Endodermal cell (in vitro differentiated cells): ENCODE measurements at regions not wholly inside any gene's neighbourhood (a gene's known extent, or its start where the extent isn't known, plus 50 kb on each side); places are given as distances from the start of the nearest gene placed in this dataset.

Source experiments
- DNase-seq: peaks from one replicate; pipeline ENCODE4 v3.0.0-alpha.2; 2017
- H3K27ac ChIP-seq: 2 replicates; pipeline ENCODE4 v1.5.1; 2013; ENCODE audit warnings: mild to moderate bottlenecking, low read depth, low read length, moderate library complexity
- H3K27me3 ChIP-seq: 2 replicates; pipeline ENCODE4 v1.6.1; 2013; ENCODE audit warnings: mild to moderate bottlenecking, low read length, moderate library complexity; ENCODE audit not compliant: insufficient read depth, control insufficient read depth, poor library complexity, severe bottlenecking
- H3K36me3 ChIP-seq: 2 replicates; pipeline ENCODE4 v1.7.0; 2013; ENCODE audit warnings: mild to moderate bottlenecking, low read length, moderate library complexity; ENCODE audit not compliant: control insufficient read depth, insufficient read depth
- H3K4me1 ChIP-seq: one replicate; pipeline ENCODE4 v1.7.0; 2013; ENCODE audit warnings: low read length; ENCODE audit not compliant: control insufficient read depth, insufficient read depth
- H3K4me3 ChIP-seq: 2 replicates; pipeline ENCODE4 v1.5.1; 2013; ENCODE audit warnings: mild to moderate bottlenecking, low read length, moderate library complexity
- H3K9ac ChIP-seq: 2 replicates; pipeline ENCODE4 v1.6.1; 2013; ENCODE audit warnings: mild to moderate bottlenecking, low read length, moderate library complexity; ENCODE audit not compliant: poor library complexity, severe bottlenecking; ENCODE audit errors: extremely low read depth
- H3K9me3 ChIP-seq: 2 replicates; pipeline ENCODE4 v1.6.1; 2013; ENCODE audit warnings: mild to moderate bottlenecking, low read length, moderate library complexity; ENCODE audit not compliant: control insufficient read depth
- H3K27ac Mint-ChIP-seq: 2 replicates; pipeline ENCODE4 v1.8.0; 2020; ENCODE audit warnings: mixed read lengths
- H3K27me3 Mint-ChIP-seq: 2 replicates; pipeline ENCODE4 v1.8.0; 2021; ENCODE audit warnings: mild to moderate bottlenecking, mixed read lengths; ENCODE audit not compliant: insufficient read depth
- H3K36me3 Mint-ChIP-seq: 2 replicates; pipeline ENCODE4 v1.8.0; 2020; ENCODE audit warnings: low read depth, mixed read lengths
- H3K4me1 Mint-ChIP-seq: 2 replicates; pipeline ENCODE4 v1.8.0; 2020; ENCODE audit warnings: mixed read lengths
- H3K4me3 Mint-ChIP-seq: 2 replicates; pipeline ENCODE4 v1.8.0; 2020; ENCODE audit warnings: mild to moderate bottlenecking, moderate library complexity, mixed read lengths
- H3K9me3 Mint-ChIP-seq: 2 replicates; pipeline ENCODE4 v1.8.0; 2020; ENCODE audit warnings: mild to moderate bottlenecking, mixed read lengths
- WGBS, 2 experiments: methylation state at CpG; one replicate each; pipeline versions ENCODE4 v1.1.5 to v1.1.7; 2013; ENCODE audit warnings: missing lambda C conversion rate in 2 of 2, mixed read lengths in 1 of 2; ENCODE audit not compliant: insufficient coverage in 1 of 2, insufficient read length in 1 of 2; 5-methylcytosine and 5-hydroxymethylcytosine counted together
- TF ChIP-seq, protein P1 (sequence below): fragments of 200-600 bp; sonication (generic); conservative IDR thresholded peaks from 2 replicates; pipeline ENCODE4 v1.5.0; 2021; ENCODE audit warnings: antibody characterized with exemption, mild to moderate bottlenecking

DNA sequence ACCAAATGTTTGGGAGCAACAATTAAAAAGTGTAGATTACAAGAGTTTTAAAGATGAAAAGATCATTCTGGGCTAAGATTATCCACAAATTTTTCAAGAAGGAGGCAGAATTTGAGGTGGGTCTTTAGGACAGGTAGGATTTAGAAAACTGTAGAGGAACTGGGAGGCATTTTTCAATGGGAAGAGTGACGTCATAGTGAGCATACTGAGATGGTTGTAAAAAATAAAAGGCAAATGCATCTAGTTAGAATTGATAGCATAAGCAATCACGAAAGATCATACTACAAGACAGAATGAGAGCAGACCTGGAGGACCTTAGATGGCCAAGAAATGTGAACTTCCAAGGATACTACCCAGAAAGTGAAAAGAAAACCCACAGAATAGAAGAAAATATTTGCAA is 131.6 kb upstream of the G2E3 start:
- no peaks in the 10 kb centered on the region for H3K36me3 ChIP-seq
- no peak overlapping the region for H3K4me3 Mint-ChIP-seq
- H3K9ac ChIP-seq = no peak overlapping the region
- H3K4me1 Mint-ChIP-seq = peaks cover 9% of the 10 kb centered on the region
- H3K9me3 ChIP-seq = no peaks in the 10 kb centered on the region
- no peaks in the 10 kb centered on the region for H3K4me1 ChIP-seq
- no peak overlapping the region for H3K27ac ChIP-seq
- no peaks in the 10 kb centered on the region for H3K36me3 Mint-ChIP-seq
- H3K27ac Mint-ChIP-seq = no peak overlapping the region
- H3K9me3 Mint-ChIP-seq = peaks cover 4% of the 10 kb centered on the region
- no peak overlapping the region for H3K4me3 ChIP-seq
- no peaks in the 10 kb centered on the region for H3K27me3 Mint-ChIP-seq
- 100% methylated on average over 2 of the region's 2 CpGs for WGBS, 2 experiments
- H3K27me3 ChIP-seq = no peaks in the 10 kb centered on the region
- TF ChIP-seq, protein P1, sequence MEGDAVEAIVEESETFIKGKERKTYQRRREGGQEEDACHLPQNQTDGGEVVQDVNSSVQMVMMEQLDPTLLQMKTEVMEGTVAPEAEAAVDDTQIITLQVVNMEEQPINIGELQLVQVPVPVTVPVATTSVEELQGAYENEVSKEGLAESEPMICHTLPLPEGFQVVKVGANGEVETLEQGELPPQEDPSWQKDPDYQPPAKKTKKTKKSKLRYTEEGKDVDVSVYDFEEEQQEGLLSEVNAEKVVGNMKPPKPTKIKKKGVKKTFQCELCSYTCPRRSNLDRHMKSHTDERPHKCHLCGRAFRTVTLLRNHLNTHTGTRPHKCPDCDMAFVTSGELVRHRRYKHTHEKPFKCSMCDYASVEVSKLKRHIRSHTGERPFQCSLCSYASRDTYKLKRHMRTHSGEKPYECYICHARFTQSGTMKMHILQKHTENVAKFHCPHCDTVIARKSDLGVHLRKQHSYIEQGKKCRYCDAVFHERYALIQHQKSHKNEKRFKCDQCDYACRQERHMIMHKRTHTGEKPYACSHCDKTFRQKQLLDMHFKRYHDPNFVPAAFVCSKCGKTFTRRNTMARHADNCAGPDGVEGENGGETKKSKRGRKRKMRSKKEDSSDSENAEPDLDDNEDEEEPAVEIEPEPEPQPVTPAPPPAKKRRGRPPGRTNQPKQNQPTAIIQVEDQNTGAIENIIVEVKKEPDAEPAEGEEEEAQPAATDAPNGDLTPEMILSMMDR = no peak
- DNase-seq = no peak

DNA sequence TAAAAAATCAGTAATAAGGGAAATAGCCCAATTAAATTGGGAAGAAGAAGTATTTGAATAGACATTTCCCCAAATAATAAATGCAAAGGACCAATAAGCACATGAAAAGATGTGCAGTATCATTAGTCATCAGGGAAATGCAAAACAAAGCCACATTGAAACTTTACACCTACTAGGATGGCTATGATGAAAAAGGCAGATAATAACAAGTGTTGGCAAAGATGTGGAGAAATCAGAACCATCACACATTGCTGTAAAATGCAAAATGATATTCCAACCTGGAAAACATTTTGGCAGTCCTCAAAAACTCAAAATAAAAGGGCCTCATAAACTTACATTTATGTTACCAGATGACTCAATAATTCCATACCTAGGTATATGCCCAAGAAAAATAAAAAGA is 131.1 kb upstream of the G2E3 start:
- Mint-ChIP-seq H3K36me3 (no peaks in the 10 kb centered on the region), H3K27ac (no peak overlapping the region), H3K27me3 (no peaks in the 10 kb centered on the region), H3K9me3 (peaks cover 4% of the 10 kb centered on the region), H3K4me3 (no peak overlapping the region), H3K4me1 (peaks cover 9% of the 10 kb centered on the region)
- Histone ChIP-seq H3K4me1 (no peaks in the 10 kb centered on the region), H3K9ac (no peak overlapping the region), H3K9me3 (no peaks in the 10 kb centered on the region), H3K27me3 (no peaks in the 10 kb centered on the region), H3K36me3 (no peaks in the 10 kb centered on the region), H3K4me3 (no peak overlapping the region), H3K27ac (no peak overlapping the region)
- TF ChIP-seq, protein P1 = no peak
- no peak for DNase-seq

DNA sequence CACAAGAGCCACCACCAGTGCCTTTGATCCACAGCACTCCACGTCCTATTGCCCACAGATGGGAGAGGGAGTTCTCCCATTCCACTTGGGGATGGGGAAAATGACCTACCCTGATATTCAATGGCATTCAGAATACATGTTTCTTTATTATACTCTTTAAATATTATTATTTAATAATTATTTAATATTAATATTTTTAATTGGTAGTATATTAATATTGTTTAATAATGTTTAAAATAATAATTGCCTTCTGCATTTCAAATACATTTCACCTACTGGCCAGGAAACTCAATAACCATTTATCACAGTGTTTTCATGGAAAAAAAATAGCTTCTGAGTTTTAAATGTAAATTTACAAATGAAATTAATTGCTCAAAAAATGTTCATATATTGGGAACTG is 127.4 kb upstream of the G2E3 start:
- Histone ChIP-seq H3K4me3 (no peak overlapping the region), H3K27ac (no peak overlapping the region), H3K9ac (no peak overlapping the region), H3K9me3 (no peaks in the 10 kb centered on the region), H3K36me3 (no peaks in the 10 kb centered on the region), H3K27me3 (no peaks in the 10 kb centered on the region), H3K4me1 (no peaks in the 10 kb centered on the region)
- DNase-seq = no peak
- TF ChIP-seq, protein P1 = no peak
- 86% methylated on average over 1 of the region's 1 CpG; no CpG with 5 or more reads in 1 of the 2 experiments for WGBS, 2 experiments
- no peak overlapping the region for H3K4me3 Mint-ChIP-seq
- no peaks in the 10 kb centered on the region for H3K36me3 Mint-ChIP-seq
- peaks cover 8% of the 10 kb centered on the region for H3K4me1 Mint-ChIP-seq
- peaks cover 4% of the 10 kb centered on the region for H3K9me3 Mint-ChIP-seq
- H3K27me3 Mint-ChIP-seq = no peaks in the 10 kb centered on the region
- no peak overlapping the region for H3K27ac Mint-ChIP-seq
